Smooth muscle cell (in vitro differentiated cells): ENCODE measurements at regions not wholly inside any gene's neighbourhood (a gene's known extent, or its start where the extent isn't known, plus 50 kb on each side); places are given as distances from the start of the nearest gene placed in this dataset.

Experiments
- DNase-seq: peaks from one replicate; lab custom pipeline; 2025; ENCODE audit not compliant: unreplicated experiment; lab: John Stamatoyannopoulos, UW
- H2AFZ ChIP-seq: fragments of 200-600 bp; sonication (generic); 2 replicates; pipeline ENCODE4 v1.6.0; 2016; ENCODE audit warnings: antibody characterized with exemption, low read depth, mild to moderate bottlenecking
- H3F3A ChIP-seq: fragments of 200-600 bp; sonication (generic); 2 replicates; pipeline ENCODE4 v1.6.0; 2017; ENCODE audit warnings: antibody characterized with exemption, low read depth
- H3K27ac ChIP-seq: fragments of 200-600 bp; sonication (generic); 2 replicates; pipeline ENCODE4 v1.5.1; 2016; ENCODE audit warnings: low read depth, mild to moderate bottlenecking
- H3K27me3 ChIP-seq: fragments of 200-600 bp; sonication (generic); 2 replicates; pipeline ENCODE4 v1.6.1; 2016; ENCODE audit warnings: low read depth, mild to moderate bottlenecking
- H3K36me3 ChIP-seq: fragments of 200-600 bp; sonication (generic); 2 replicates; pipeline ENCODE4 v1.5.1; 2016; ENCODE audit warnings: low read depth
- H3K4me1 ChIP-seq: fragments of 200-600 bp; sonication (generic); 2 replicates; pipeline ENCODE4 v1.5.1; 2016; ENCODE audit warnings: low read depth
- H3K4me2 ChIP-seq: fragments of 200-600 bp; sonication (generic); 2 replicates; pipeline ENCODE4 v1.6.0; 2016; ENCODE audit warnings: mild to moderate bottlenecking
- H3K4me3 ChIP-seq: fragments of 200-600 bp; sonication (generic); 2 replicates; pipeline ENCODE4 v1.5.1; 2016; ENCODE audit warnings: mild to moderate bottlenecking
- H3K79me2 ChIP-seq: fragments of 200-600 bp; sonication (generic); 2 replicates; pipeline ENCODE4 v1.6.0; 2016; ENCODE audit warnings: low read depth, mild to moderate bottlenecking
- H3K9ac ChIP-seq: fragments of 200-600 bp; sonication (generic); 2 replicates; pipeline ENCODE4 v1.6.0; 2016; ENCODE audit warnings: low read depth
- H3K9me3 ChIP-seq: fragments of 200-600 bp; sonication (generic); replicated peaks from 2 replicates; pipeline ENCODE4 v1.5.1; 2016; ENCODE audit warnings: low read depth
- H4K20me1 ChIP-seq: fragments of 200-600 bp; sonication (generic); 2 replicates; pipeline ENCODE4 v1.6.0; 2016; ENCODE audit warnings: low read depth
- WGBS: methylation state at CpG from one replicate; pipeline ENCODE4 v1.1.7; 2016; ENCODE audit warnings: low lambda C conversion rate; 5-methylcytosine and 5-hydroxymethylcytosine counted together
- TF ChIP-seq, protein P1 (sequence below): fragments of 200-600 bp; sonication (generic); IDR thresholded peaks from 2 replicates; pipeline ENCODE4 v1.5.1; 2017; ENCODE audit warnings: borderline replicate concordance, mild to moderate bottlenecking, antibody characterized with exemption; ENCODE audit not compliant: insufficient read depth, poor library complexity, severe bottlenecking

- Histone ChIP-seq H3K4me2 (no peak overlapping the region), H4K20me1 (no peaks in the 10 kb centered on the region), H3K36me3 (no peaks in the 10 kb centered on the region), H3K4me1 (no peaks in the 10 kb centered on the region), H2AFZ (no peak overlapping the region), H3K4me3 (no peak overlapping the region), H3K27ac (no peak overlapping the region), H3K9me3 (no peaks in the 10 kb centered on the region), H3F3A (no peaks in the 10 kb centered on the region), H3K79me2 (no peaks in the 10 kb centered on the region), H3K27me3 (no peaks in the 10 kb centered on the region), H3K9ac (no peak overlapping the region)
- DNase-seq = no peak
- TF ChIP-seq, protein P1, sequence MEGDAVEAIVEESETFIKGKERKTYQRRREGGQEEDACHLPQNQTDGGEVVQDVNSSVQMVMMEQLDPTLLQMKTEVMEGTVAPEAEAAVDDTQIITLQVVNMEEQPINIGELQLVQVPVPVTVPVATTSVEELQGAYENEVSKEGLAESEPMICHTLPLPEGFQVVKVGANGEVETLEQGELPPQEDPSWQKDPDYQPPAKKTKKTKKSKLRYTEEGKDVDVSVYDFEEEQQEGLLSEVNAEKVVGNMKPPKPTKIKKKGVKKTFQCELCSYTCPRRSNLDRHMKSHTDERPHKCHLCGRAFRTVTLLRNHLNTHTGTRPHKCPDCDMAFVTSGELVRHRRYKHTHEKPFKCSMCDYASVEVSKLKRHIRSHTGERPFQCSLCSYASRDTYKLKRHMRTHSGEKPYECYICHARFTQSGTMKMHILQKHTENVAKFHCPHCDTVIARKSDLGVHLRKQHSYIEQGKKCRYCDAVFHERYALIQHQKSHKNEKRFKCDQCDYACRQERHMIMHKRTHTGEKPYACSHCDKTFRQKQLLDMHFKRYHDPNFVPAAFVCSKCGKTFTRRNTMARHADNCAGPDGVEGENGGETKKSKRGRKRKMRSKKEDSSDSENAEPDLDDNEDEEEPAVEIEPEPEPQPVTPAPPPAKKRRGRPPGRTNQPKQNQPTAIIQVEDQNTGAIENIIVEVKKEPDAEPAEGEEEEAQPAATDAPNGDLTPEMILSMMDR = no peak
- WGBS = 80% methylated on average over 2 of the region's 2 CpGs
Observed at GRCh38 chr13:88802886-88803285, 1131.7 kb downstream of the SLITRK5 start.

DNA sequence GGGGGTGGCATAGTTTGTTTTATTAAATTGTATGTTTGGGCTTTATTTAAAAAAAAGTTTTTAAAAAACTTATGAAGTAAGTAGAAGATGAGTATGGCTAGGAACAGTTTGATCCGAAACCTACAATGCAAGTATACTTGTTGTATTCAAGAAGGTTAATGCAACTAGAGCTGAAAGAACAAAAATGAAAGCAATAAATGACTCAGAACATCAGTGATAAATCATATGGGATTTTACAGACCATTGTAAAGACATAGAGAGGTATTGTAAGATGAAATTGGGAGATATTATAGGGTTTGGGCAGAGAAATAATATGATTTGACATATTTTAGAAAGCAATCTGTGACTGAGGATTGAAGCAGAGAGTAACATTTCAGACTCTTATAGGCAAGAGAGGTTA is 1135.3 kb downstream of the SLITRK5 start:
- H3K36me3 ChIP-seq = no peaks in the 10 kb centered on the region
- H2AFZ ChIP-seq = no peak overlapping the region

GRCh38 chr13:88817560-88817959 is 1146.4 kb downstream of the SLITRK5 start:
- Histone ChIP-seq H3K9me3 (no peaks in the 10 kb centered on the region), H3K36me3 (no peaks in the 10 kb centered on the region), H3K79me2 (no peaks in the 10 kb centered on the region), H3F3A (no peaks in the 10 kb centered on the region), H4K20me1 (no peaks in the 10 kb centered on the region), H3K9ac (no peak overlapping the region), H3K27ac (no peak overlapping the region), H3K4me2 (no peak overlapping the region), H3K4me3 (no peak overlapping the region), H3K4me1 (no peaks in the 10 kb centered on the region), H3K27me3 (no peaks in the 10 kb centered on the region), H2AFZ (no peak overlapping the region)
- 96% methylated on average over 2 of the region's 2 CpGs for WGBS
- no peak for DNase-seq
- TF ChIP-seq, protein P1 = no peak

More for the DNA sequence above, 1135.3 kb downstream of the SLITRK5 start:
- Histone ChIP-seq H3K9ac (no peak overlapping the region), H3K27me3 (no peaks in the 10 kb centered on the region), H3K27ac (no peak overlapping the region), H4K20me1 (no peaks in the 10 kb centered on the region), H3K4me3 (no peak overlapping the region), H3K4me2 (no peak overlapping the region), H3K9me3 (no peaks in the 10 kb centered on the region), H3K4me1 (no peaks in the 10 kb centered on the region), H3K79me2 (no peaks in the 10 kb centered on the region), H3F3A (no peaks in the 10 kb centered on the region)
- TF ChIP-seq, protein P1 = no peak
- DNase-seq = no peak
- WGBS = 97% methylated on average over 1 of the region's 1 CpG

GRCh38 chr13:88823114-88823513 is 1151.9 kb downstream of the SLITRK5 start:
- TF ChIP-seq, protein P1 = no peak
- Histone ChIP-seq H3K36me3 (no peaks in the 10 kb centered on the region), H3K4me2 (no peak overlapping the region), H3K27me3 (no peaks in the 10 kb centered on the region), H2AFZ (no peak overlapping the region), H3K4me1 (no peaks in the 10 kb centered on the region), H3F3A (no peaks in the 10 kb centered on the region), H3K9me3 (no peaks in the 10 kb centered on the region), H4K20me1 (no peaks in the 10 kb centered on the region), H3K9ac (no peak overlapping the region), H3K4me3 (no peak overlapping the region), H3K27ac (no peak overlapping the region), H3K79me2 (no peaks in the 10 kb centered on the region)
- 95% methylated on average over 2 of the region's 2 CpGs for WGBS
- no peak for DNase-seq
